K562 (cell line): ENCODE measurements at regions not wholly inside any gene's neighbourhood (a gene's known extent, or its start where the extent isn't known, plus 50 kb on each side); places are given as distances from the start of the nearest gene placed in this dataset.

Experiments used
- ATAC-seq: fragments of 200-7000 bp; cut with Tn5 transposase; 3 replicates; pipeline ENCODE4 v1.9.1; 2020; ENCODE audit warnings: moderate library complexity
- BruUV-seq: library from RNA; stranded (reverse); fragments of 400-500 nt; replicated peaks from 2 replicates; lab custom pipeline; 2021; lab: Mats Ljungman, UMichigan
- CTCF ChIA-PET: fragments of 300-600 bp; formaldehyde crosslinking; extraction: SDS; loops from one replicate; lab custom pipeline; 2021; ENCODE audit warnings: low intra/inter-chr PET ratio; lab: Yijun Ruan, JAX
- POLR2A ChIA-PET: fragments of 300-600, 350-650 bp; sonication (Branson Sonifier 250); formaldehyde crosslinking; extraction: SDS; loops from one replicate; lab custom pipeline; 2021; ENCODE audit warnings: antibody characterized with exemption, inconsistent platforms; lab: Yijun Ruan, JAX
- DNase-seq, 4 experiments: peaks; one replicate each; pipeline versions ENCODE4 v3.0.0 to v3.0.0-alpha.2; 2011 to 2018; ENCODE audit warnings: low spot score in 3 of 4, mixed read lengths in 3 of 4; ENCODE audit errors: extremely low read depth in 1 of 4
- FAIRE-seq: peaks from 2 replicates; lab custom pipeline; 2011; peaks lifted over from hg19 to GRCh38; lab: Jason Lieb, UNC
- H2AFZ ChIP-seq: 2 replicates; pipeline ENCODE4 v1.6.0; 2011; ENCODE audit warnings: low read depth, low read length, control low read depth, inconsistent platforms
- H3K27ac ChIP-seq: fragments of 200-600 bp; 3 replicates; pipeline ENCODE4 v1.8.0; 2011; ENCODE audit warnings: low read depth, mild to moderate bottlenecking, control low read depth, inconsistent platforms, low read length, moderate library complexity, mixed read lengths; ENCODE audit errors: extremely low read depth
- H3K27me3 ChIP-seq, 2 experiments: fragments of 300-600 bp in 1 of 2; 2 replicates in 1 of 2; 3 replicates in 1 of 2; pipeline versions ENCODE4 v1.6.0 to v1.8.0; 2011; ENCODE audit warnings: inconsistent platforms in 2 of 2, low read length in 2 of 2, mild to moderate bottlenecking in 1 of 2, mixed read lengths in 1 of 2, moderate library complexity in 1 of 2; ENCODE audit not compliant: control insufficient read depth in 2 of 2, insufficient read depth in 2 of 2
- H3K36me3 ChIP-seq: fragments of 300-600 bp; 3 replicates; pipeline ENCODE4 v1.8.0; 2011; ENCODE audit warnings: mild to moderate bottlenecking, low read length, inconsistent platforms; ENCODE audit not compliant: control insufficient read depth, insufficient read depth
- H3K4me1 ChIP-seq, 2 experiments: fragments of 200-600 bp in 1 of 2; replicated peaks in 1 of 2; 2 replicates in 1 of 2; 3 replicates in 1 of 2; pipeline versions ENCODE4 v1.5.1 to v1.8.0; 2011; ENCODE audit warnings: inconsistent platforms in 2 of 2, low read length in 2 of 2, mild to moderate bottlenecking in 1 of 2, mixed read lengths in 1 of 2, moderate library complexity in 1 of 2; ENCODE audit not compliant: control insufficient read depth in 2 of 2, insufficient read depth in 2 of 2
- H3K4me2 ChIP-seq: 2 replicates; pipeline ENCODE4 v1.6.1; 2011; ENCODE audit warnings: low read length, control low read depth, inconsistent platforms, mixed read lengths; ENCODE audit not compliant: insufficient read depth
- H3K4me3 ChIP-seq: fragments of 200-600 bp; sonication (generic), shearing (Covaris generic); 2 replicates; pipeline ENCODE4 v1.5.1; 2016; ENCODE audit warnings: control low read depth, inconsistent platforms
- H3K79me2 ChIP-seq: fragments of 200-600 bp; 3 replicates; pipeline ENCODE4 v1.8.0; 2011; ENCODE audit warnings: low read length, inconsistent platforms; ENCODE audit not compliant: control insufficient read depth, insufficient read depth
- H3K9ac ChIP-seq, 2 experiments: 2 replicates each; pipeline versions ENCODE4 v1.6.0 to v1.6.1; 2011; ENCODE audit warnings: low read depth in 2 of 2, low read length in 2 of 2, control low read depth in 1 of 2, inconsistent platforms in 1 of 2, mild to moderate bottlenecking in 1 of 2, mixed read lengths in 1 of 2; ENCODE audit not compliant: insufficient read depth in 1 of 2
- H3K9me1 ChIP-seq: one replicate; pipeline ENCODE4 v1.6.0; 2011; ENCODE audit warnings: inconsistent platforms, mild to moderate bottlenecking, low read length, moderate library complexity; ENCODE audit not compliant: control insufficient read depth, insufficient read depth
- H3K9me3 ChIP-seq: replicated peaks from 2 replicates; pipeline ENCODE4 v1.5.1; 2011; ENCODE audit warnings: low read depth, low read length, inconsistent platforms; ENCODE audit not compliant: control insufficient read depth, insufficient read depth
- H4K20me1 ChIP-seq: replicated peaks from 2 replicates; pipeline ENCODE4 v1.6.1; 2011; ENCODE audit warnings: low read length, inconsistent platforms, mixed read lengths; ENCODE audit not compliant: control insufficient read depth, insufficient read depth
- NFRKB ChIP-seq: fragments of 450-650 bp; IDR thresholded peaks from 2 replicates; pipeline ENCODE4 v1.6.1; 2016; ENCODE audit warnings: low read depth
- RBM17 ChIP-seq: fragments of 200-400 bp; formaldehyde crosslinking; IDR thresholded peaks from 2 replicates; pipeline ENCODE4 v1.6.1; 2017; ENCODE audit warnings: low read depth, mild to moderate bottlenecking, low read length, borderline replicate concordance
- ZNF384 ChIP-seq: IDR thresholded peaks from 2 replicates; pipeline ENCODE4 v1.6.1; 2012; ENCODE audit warnings: low read depth, low read length, improper control_type of control experiment
- WGBS: fragments of 100-300 bp; shearing (Covaris generic); methylation state at CpG from one replicate; pipeline ENCODE4 v1.1.6; 2016; ENCODE audit warnings: low coverage, mixed read lengths; ENCODE audit not compliant: insufficient coverage; ENCODE audit errors: missing lambda C conversion rate; 5-methylcytosine and 5-hydroxymethylcytosine counted together
- in situ Hi-C: fragments of 300-500 bp; cut with MboI; formaldehyde crosslinking; loops from 4 replicates; pipeline ENCODE4 v1.15.0; 2018; ENCODE audit warnings: inconsistent platforms, mixed read lengths
- intact Hi-C: fragments of 100-400 bp; cut with micrococcal nuclease; formaldehyde crosslinking; loops from 2 replicates; pipeline ENCODE4 v1.14.2; 2022
- TF ChIP-seq, protein P1 (sequence below), 3 experiments: IDR thresholded peaks in 2 of 3; conservative IDR thresholded peaks in 1 of 3; 2 replicates each; pipeline ENCODE4 v1.5.1; 2011 to 2012; ENCODE audit warnings: low read length in 3 of 3, mild to moderate bottlenecking in 3 of 3, control low read depth in 2 of 3, improper control_type of control experiment in 1 of 3, inconsistent platforms in 1 of 3, low read depth in 1 of 3, mixed read lengths in 1 of 3, moderate library complexity in 1 of 3; ENCODE audit not compliant: insufficient read depth in 2 of 3

DNA sequence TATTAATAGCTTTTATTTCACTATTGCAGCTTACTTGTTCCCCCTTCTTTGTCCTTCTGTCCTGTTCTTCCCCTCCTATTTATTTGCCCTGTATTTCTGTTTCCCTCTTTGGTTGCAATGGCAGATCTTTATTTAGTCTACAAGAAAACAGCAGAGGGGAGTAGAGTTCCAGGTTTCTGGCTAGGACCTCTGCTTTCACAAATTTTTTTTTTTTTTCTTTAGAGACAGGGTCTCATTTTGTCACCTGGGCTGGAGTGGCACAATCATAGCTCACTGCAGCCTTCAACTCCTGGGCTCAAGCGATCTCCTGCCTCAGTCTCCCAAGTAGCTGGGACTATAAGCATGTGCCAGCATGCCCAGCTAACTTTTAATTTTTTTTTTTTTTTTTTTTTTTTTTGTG is 188.1 kb upstream of the SPRED2 start:
- no peak for DNase-seq
- H3K4me3 ChIP-seq = no peak overlapping the region
- FAIRE-seq = no peak
- intact Hi-C loops = no loop called here
- in situ Hi-C loops = no loop called here
- no peaks in the 10 kb centered on the region for H3K79me2 ChIP-seq
- no peaks in the 10 kb centered on the region for H4K20me1 ChIP-seq
- TF ChIP-seq RBM17 (no peak), ZNF384 (peak; percentile 30; the same call in 1 of the 2 replicates), NFRKB (no peak)
- TF ChIP-seq, protein P1, sequence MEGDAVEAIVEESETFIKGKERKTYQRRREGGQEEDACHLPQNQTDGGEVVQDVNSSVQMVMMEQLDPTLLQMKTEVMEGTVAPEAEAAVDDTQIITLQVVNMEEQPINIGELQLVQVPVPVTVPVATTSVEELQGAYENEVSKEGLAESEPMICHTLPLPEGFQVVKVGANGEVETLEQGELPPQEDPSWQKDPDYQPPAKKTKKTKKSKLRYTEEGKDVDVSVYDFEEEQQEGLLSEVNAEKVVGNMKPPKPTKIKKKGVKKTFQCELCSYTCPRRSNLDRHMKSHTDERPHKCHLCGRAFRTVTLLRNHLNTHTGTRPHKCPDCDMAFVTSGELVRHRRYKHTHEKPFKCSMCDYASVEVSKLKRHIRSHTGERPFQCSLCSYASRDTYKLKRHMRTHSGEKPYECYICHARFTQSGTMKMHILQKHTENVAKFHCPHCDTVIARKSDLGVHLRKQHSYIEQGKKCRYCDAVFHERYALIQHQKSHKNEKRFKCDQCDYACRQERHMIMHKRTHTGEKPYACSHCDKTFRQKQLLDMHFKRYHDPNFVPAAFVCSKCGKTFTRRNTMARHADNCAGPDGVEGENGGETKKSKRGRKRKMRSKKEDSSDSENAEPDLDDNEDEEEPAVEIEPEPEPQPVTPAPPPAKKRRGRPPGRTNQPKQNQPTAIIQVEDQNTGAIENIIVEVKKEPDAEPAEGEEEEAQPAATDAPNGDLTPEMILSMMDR (IDR thresholded peaks at IDR 0.05 in 2 of 3, conservative IDR thresholded peaks at IDR 0.05 in 1 of 3; ENCODE audit: insufficient read depth in 2 of 3, low read depth in 1 of 3, low read length in 3 of 3) = peak in 1 of 3 experiments; percentile 18; a peak in 2 of 6 replicates
- H3K4me1 ChIP-seq = no peaks in the 10 kb centered on the region
- peaks cover 5 to 25% of the 10 kb centered on the region in 2 experiments; a peak in 3 of 5 replicates for H3K27me3 ChIP-seq
- H3K36me3 ChIP-seq = no peaks in the 10 kb centered on the region
- 0% methylated on average over 1 of the region's 1 CpG for WGBS
- H3K9ac ChIP-seq = no peak overlapping the region
- H2AFZ ChIP-seq = no peak overlapping the region
- no peak for ATAC-seq
- ChIA-PET POLR2A (interaction anchor here (0.6 to 1.2 kb wide), 2 partner anchors 17 to 47 kb away, joined by 3 to 4 read pairs; no protein-coding TSS in a partner anchor), CTCF (no interaction called here)
- H3K27ac ChIP-seq = no peak overlapping the region
- no peaks in the 10 kb centered on the region for H3K9me1 ChIP-seq
- BruUV-seq = no TSS peak
- no peak overlapping the region for H3K4me2 ChIP-seq
- H3K9me3 ChIP-seq = no peaks in the 10 kb centered on the region
